ENCODE measurements at regions not wholly inside any gene's neighbourhood (a gene's known extent, or its start where the extent isn't known, plus 50 kb on each side); places are given as distances from the start of the nearest gene placed in this dataset.

DNA sequence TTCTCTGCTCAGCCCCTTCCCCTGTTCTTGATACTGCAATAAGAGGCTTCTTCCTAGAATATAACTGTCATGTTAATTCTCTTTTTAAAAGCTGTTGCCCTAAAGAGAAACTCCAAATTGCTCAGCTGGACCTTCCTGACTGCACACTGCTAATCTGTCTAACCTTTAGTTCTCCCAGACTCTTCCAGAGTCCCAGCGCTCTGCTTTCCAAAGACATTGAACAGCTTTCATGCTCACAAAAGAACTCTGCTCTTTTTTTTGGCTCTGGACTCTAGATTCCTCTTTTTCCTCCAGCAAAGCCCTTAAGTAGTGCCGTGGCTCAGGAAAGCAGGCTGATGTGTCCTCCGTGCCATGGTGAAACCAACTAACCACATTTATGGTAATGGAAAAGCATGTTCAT, 356.6 kb upstream of the RSPO3 start:
- no peak for ATAC-seq

DNA sequence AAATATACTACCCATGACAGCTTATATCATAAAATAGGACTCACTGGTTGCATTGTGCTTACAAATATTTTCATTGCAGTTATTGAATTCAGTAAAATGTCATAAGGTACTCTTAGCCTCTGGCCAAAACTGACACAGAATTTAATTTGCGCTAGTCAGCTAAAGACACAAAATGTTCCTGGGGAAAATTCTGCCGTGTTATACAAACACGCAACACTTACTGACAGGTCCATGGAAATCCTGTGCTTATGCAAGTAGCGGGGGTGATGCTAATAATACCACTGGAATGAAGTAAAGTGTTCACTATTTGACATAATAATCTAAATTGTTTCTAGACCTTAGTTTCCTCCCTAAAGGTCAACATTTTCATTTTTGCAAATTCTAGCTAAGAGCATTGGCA, 354.4 kb upstream of the RSPO3 start:
- no peaks in the 10 kb centered on the region for H3K9me3 ChIP-seq (ENCODE audit: control insufficient read depth in 1 of 2, insufficient read depth in 1 of 2, low read depth in 1 of 2, low read length in 2 of 2)
- no peak overlapping the region for H3K9ac ChIP-seq (ENCODE audit: low read length)
- ATAC-seq (no peak), DNase-seq (ENCODE audit: low read depth, low spot score) (no peak)
- H3K36me3 ChIP-seq (ENCODE audit: control insufficient read depth in 1 of 2, insufficient read depth in 2 of 2, low read length in 2 of 2): no peaks in the 10 kb centered on the region
- ChIA-PET CTCF (no interaction called here), POLR2A (no interaction called here), RAD21 (ENCODE audit: low non-redundant PET in 1 of 2, low total read pairs in 2 of 2, uncharacterized antibody in 2 of 2, unreplicated experiment in 2 of 2) (no interaction called here)
- H4K20me1 ChIP-seq (ENCODE audit: insufficient read depth): no peaks in the 10 kb centered on the region
- TF ChIP-seq SRF (IDR thresholded peaks at IDR 0.05; ENCODE audit: low read depth): no peak
- TF ChIP-seq EZH2 (IDR thresholded peaks at IDR 0.05): no peak
- H3K4me2 ChIP-seq (ENCODE audit: low read length): no peak overlapping the region
- no TSS peak for BruUV-seq (replicated peaks)
- H3K27ac ChIP-seq (ENCODE audit: low read depth, low read length): no peak overlapping the region
- no peak overlapping the region for H2AFZ ChIP-seq (ENCODE audit: low read depth, low read length, poor library complexity, severe bottlenecking)
- H3K79me2 ChIP-seq (ENCODE audit: insufficient read depth, low read length): no peaks in the 10 kb centered on the region
- no peaks in the 10 kb centered on the region for H3K9me2 ChIP-seq (ENCODE audit: insufficient read depth)
- intact Hi-C loops (cut with micrococcal nuclease): no loop called here
- no peak overlapping the region for H3K4me3 ChIP-seq (replicated peaks in 1 of 2; ENCODE audit: low read depth in 1 of 2, low read length in 2 of 2)
- H3K4me1 ChIP-seq (ENCODE audit: control insufficient read depth in 1 of 2, insufficient read depth in 2 of 2, low read length in 2 of 2): no peaks in the 10 kb centered on the region
- H3K27me3 ChIP-seq (ENCODE audit: insufficient read depth, low read length): peaks cover 36% of the 10 kb centered on the region; the same call in 1 of the 2 replicates

More for the DNA sequence above, 356.6 kb upstream of the RSPO3 start:
- TF ChIP-seq POLR2A (IDR thresholded peaks at IDR 0.05; ENCODE audit: borderline replicate concordance, extremely low read depth, insufficient read depth, insufficient read length) (no peak), SP1 (IDR thresholded peaks at IDR 0.05; ENCODE audit: low read depth) (no peak), CBX3 (IDR thresholded peaks at IDR 0.05; ENCODE audit: low read depth) (no peak), JUND (IDR thresholded peaks at IDR 0.05) (no peak), YY1 (IDR thresholded peaks at IDR 0.05; ENCODE audit: extremely low read depth, insufficient replicate concordance, low read depth, low read length) (no peak)
- TF ChIP-seq, protein P1, sequence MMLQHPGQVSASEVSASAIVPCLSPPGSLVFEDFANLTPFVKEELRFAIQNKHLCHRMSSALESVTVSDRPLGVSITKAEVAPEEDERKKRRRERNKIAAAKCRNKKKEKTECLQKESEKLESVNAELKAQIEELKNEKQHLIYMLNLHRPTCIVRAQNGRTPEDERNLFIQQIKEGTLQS (IDR thresholded peaks at IDR 0.05): no peak
- TF ChIP-seq, protein P2, sequence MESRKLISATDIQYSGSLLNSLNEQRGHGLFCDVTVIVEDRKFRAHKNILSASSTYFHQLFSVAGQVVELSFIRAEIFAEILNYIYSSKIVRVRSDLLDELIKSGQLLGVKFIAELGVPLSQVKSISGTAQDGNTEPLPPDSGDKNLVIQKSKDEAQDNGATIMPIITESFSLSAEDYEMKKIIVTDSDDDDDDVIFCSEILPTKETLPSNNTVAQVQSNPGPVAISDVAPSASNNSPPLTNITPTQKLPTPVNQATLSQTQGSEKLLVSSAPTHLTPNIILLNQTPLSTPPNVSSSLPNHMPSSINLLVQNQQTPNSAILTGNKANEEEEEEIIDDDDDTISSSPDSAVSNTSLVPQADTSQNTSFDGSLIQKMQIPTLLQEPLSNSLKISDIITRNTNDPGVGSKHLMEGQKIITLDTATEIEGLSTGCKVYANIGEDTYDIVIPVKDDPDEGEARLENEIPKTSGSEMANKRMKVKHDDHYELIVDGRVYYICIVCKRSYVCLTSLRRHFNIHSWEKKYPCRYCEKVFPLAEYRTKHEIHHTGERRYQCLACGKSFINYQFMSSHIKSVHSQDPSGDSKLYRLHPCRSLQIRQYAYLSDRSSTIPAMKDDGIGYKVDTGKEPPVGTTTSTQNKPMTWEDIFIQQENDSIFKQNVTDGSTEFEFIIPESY (IDR thresholded peaks at IDR 0.05; ENCODE audit: extremely low read depth, insufficient replicate concordance, low read length): no peak
- H3K9ac ChIP-seq (ENCODE audit: low read length): no peak overlapping the region
- ChIA-PET RAD21 (ENCODE audit: low non-redundant PET in 1 of 2, low total read pairs in 2 of 2, uncharacterized antibody in 2 of 2, unreplicated experiment in 2 of 2) (no interaction called here), CTCF (interaction anchor here (1.2 kb wide), 1 partner anchor 43 kb away, joined by 3 read pairs; no protein-coding TSS in a partner anchor), POLR2A (no interaction called here)
- H4K20me1 ChIP-seq (ENCODE audit: insufficient read depth): no peaks in the 10 kb centered on the region
- no peaks in the 10 kb centered on the region for H3K4me1 ChIP-seq (ENCODE audit: control insufficient read depth in 1 of 2, insufficient read depth in 2 of 2, low read length in 2 of 2)
- H3K9me2 ChIP-seq (ENCODE audit: insufficient read depth): no peaks in the 10 kb centered on the region
- no TSS peak for BruUV-seq (replicated peaks)
- no peak overlapping the region for H3K27ac ChIP-seq (ENCODE audit: low read depth, low read length)
- intact Hi-C loops (cut with micrococcal nuclease): no loop called here
- no peaks in the 10 kb centered on the region for H3K36me3 ChIP-seq (ENCODE audit: control insufficient read depth in 1 of 2, insufficient read depth in 2 of 2, low read length in 2 of 2)
- no peaks in the 10 kb centered on the region for H3K9me3 ChIP-seq (ENCODE audit: control insufficient read depth in 1 of 2, insufficient read depth in 1 of 2, low read depth in 1 of 2, low read length in 2 of 2)
- H3K79me2 ChIP-seq (ENCODE audit: insufficient read depth, low read length): no peaks in the 10 kb centered on the region
- no peak overlapping the region for H2AFZ ChIP-seq (ENCODE audit: low read depth, low read length, poor library complexity, severe bottlenecking)
- H3K4me2 ChIP-seq (ENCODE audit: low read length): no peak overlapping the region
- no peak for DNase-seq (ENCODE audit: low read depth, low spot score)
- H3K27me3 ChIP-seq (ENCODE audit: insufficient read depth, low read length): peaks cover 32% of the 10 kb centered on the region; the same call in 1 of the 2 replicates
- H3K4me3 ChIP-seq (replicated peaks in 1 of 2; ENCODE audit: low read depth in 1 of 2, low read length in 2 of 2): no peak overlapping the region
